ACC112 (cell line): ENCODE measurements at regions not wholly inside any gene's neighbourhood (a gene's known extent, or its start where the extent isn't known, plus 50 kb on each side); places are given as distances from the start of the nearest gene placed in this dataset.

Experiments
- H2AFZ ChIP-seq: fragments of 200-600 bp; sonication (generic); one replicate; pipeline ENCODE4 v1.6.0; 2017; ENCODE audit warnings: antibody characterized with exemption, low read length; ENCODE audit not compliant: unreplicated experiment
- H3K27ac ChIP-seq: fragments of 200-600 bp; sonication (generic); 2 replicates; pipeline ENCODE4 v1.5.1; 2014; ENCODE audit warnings: low read depth, mild to moderate bottlenecking, antibody characterized with exemption, low read length, moderate library complexity
- H3K27me3 ChIP-seq: fragments of 200-600 bp; sonication (generic); 2 replicates; pipeline ENCODE4 v1.6.1; 2014; ENCODE audit warnings: mild to moderate bottlenecking, antibody characterized with exemption, low read length, moderate library complexity, mixed read lengths; ENCODE audit not compliant: insufficient read depth
- H3K36me3 ChIP-seq: fragments of 200-600 bp; sonication (generic); 2 replicates; pipeline ENCODE4 v1.6.1; 2016; ENCODE audit warnings: mild to moderate bottlenecking, antibody characterized with exemption, low read length, moderate library complexity, mixed read lengths; ENCODE audit not compliant: insufficient read depth
- H3K4me1 ChIP-seq: fragments of 200-600 bp; sonication (generic); one replicate; pipeline ENCODE4 v1.6.1; 2016; ENCODE audit warnings: low read length, mixed read lengths; ENCODE audit not compliant: insufficient read depth, unreplicated experiment, control insufficient read depth
- H3K4me3 ChIP-seq: fragments of 200-600 bp; sonication (generic); 2 replicates; pipeline ENCODE4 v1.5.1; 2014; ENCODE audit warnings: mild to moderate bottlenecking, low read depth, low read length
- H3K79me2 ChIP-seq: fragments of 200-600 bp; sonication (generic); one replicate; pipeline ENCODE4 v1.6.0; 2016; ENCODE audit warnings: low read length; ENCODE audit not compliant: control insufficient read depth, unreplicated experiment, insufficient read depth

GRCh38 chr1:219542828-219543518 is 69.9 kb downstream of the ZC3H11B start:
- Histone ChIP-seq H2AFZ (no peak overlapping the region), H3K36me3 (no peaks in the 10 kb centered on the region), H3K4me3 (no peak overlapping the region), H3K27ac (no peak overlapping the region), H3K4me1 (no peaks in the 10 kb centered on the region), H3K27me3 (no peaks in the 10 kb centered on the region), H3K79me2 (no peaks in the 10 kb centered on the region)

- H3K79me2 ChIP-seq = no peaks in the 10 kb centered on the region
- H3K27ac ChIP-seq = no peak overlapping the region
- H3K36me3 ChIP-seq = no peaks in the 10 kb centered on the region
- no peaks in the 10 kb centered on the region for H3K27me3 ChIP-seq
- H3K4me1 ChIP-seq = no peaks in the 10 kb centered on the region
- H2AFZ ChIP-seq = no peak overlapping the region
- no peak overlapping the region for H3K4me3 ChIP-seq
These were observed 71.0 kb downstream of the ZC3H11B start for GRCh38 chr1:219541946-219542345.

GRCh38 chr1:219539645-219540254 is 73.2 kb downstream of the ZC3H11B start:
- Histone ChIP-seq H2AFZ (no peak overlapping the region), H3K27me3 (no peaks in the 10 kb centered on the region; the same call in 1 of the 2 replicates), H3K36me3 (no peaks in the 10 kb centered on the region), H3K79me2 (no peaks in the 10 kb centered on the region), H3K4me3 (no peak overlapping the region), H3K27ac (no peak overlapping the region), H3K4me1 (no peaks in the 10 kb centered on the region)

GRCh38 chr1:219538886-219539285 is 74.0 kb downstream of the ZC3H11B start:
- Histone ChIP-seq H3K4me1 (no peaks in the 10 kb centered on the region), H3K4me3 (no peak overlapping the region), H3K27me3 (no peaks in the 10 kb centered on the region; the same call in 1 of the 2 replicates), H3K27ac (no peak overlapping the region), H3K36me3 (no peaks in the 10 kb centered on the region), H2AFZ (no peak overlapping the region), H3K79me2 (no peaks in the 10 kb centered on the region)

- Histone ChIP-seq H2AFZ (no peak overlapping the region), H3K27me3 (no peaks in the 10 kb centered on the region; the same call in 1 of the 2 replicates), H3K4me3 (no peak overlapping the region), H3K79me2 (no peaks in the 10 kb centered on the region), H3K27ac (no peak overlapping the region), H3K36me3 (no peaks in the 10 kb centered on the region), H3K4me1 (peaks cover 3% of the 10 kb centered on the region)
These were observed 75.7 kb downstream of the ZC3H11B start for GRCh38 chr1:219537223-219537631.

- Histone ChIP-seq H3K27ac (no peak overlapping the region), H3K4me3 (no peak overlapping the region), H2AFZ (no peak overlapping the region), H3K27me3 (no peaks in the 10 kb centered on the region; the same call in 1 of the 2 replicates), H3K4me1 (peaks cover 3% of the 10 kb centered on the region), H3K79me2 (no peaks in the 10 kb centered on the region), H3K36me3 (no peaks in the 10 kb centered on the region)
These were observed 76.9 kb downstream of the ZC3H11B start for GRCh38 chr1:219536038-219536437.

GRCh38 chr1:219534991-219535390 is 77.9 kb downstream of the ZC3H11B start:
- Histone ChIP-seq H3K27me3 (no peaks in the 10 kb centered on the region; the same call in 1 of the 2 replicates), H3K36me3 (no peaks in the 10 kb centered on the region), H3K4me1 (peaks cover 3% of the 10 kb centered on the region), H2AFZ (no peak overlapping the region), H3K4me3 (no peak overlapping the region), H3K79me2 (no peaks in the 10 kb centered on the region), H3K27ac (no peak overlapping the region)

GRCh38 chr1:219533280-219533679 is 79.6 kb downstream of the ZC3H11B start:
- Histone ChIP-seq H3K79me2 (no peaks in the 10 kb centered on the region), H3K36me3 (no peaks in the 10 kb centered on the region), H3K27me3 (no peaks in the 10 kb centered on the region; the same call in 1 of the 2 replicates), H3K4me1 (peaks cover 3% of the 10 kb centered on the region), H3K4me3 (no peak overlapping the region), H3K27ac (no peak overlapping the region), H2AFZ (no peak overlapping the region)

- Histone ChIP-seq H2AFZ (no peak overlapping the region), H3K79me2 (no peaks in the 10 kb centered on the region), H3K27ac (no peak overlapping the region), H3K4me1 (peaks cover 3% of the 10 kb centered on the region), H3K27me3 (no peaks in the 10 kb centered on the region), H3K36me3 (no peaks in the 10 kb centered on the region), H3K4me3 (no peak overlapping the region)
These were observed 83.8 kb downstream of the ZC3H11B start for GRCh38 chr1:219529116-219529515.

- Histone ChIP-seq H3K79me2 (no peaks in the 10 kb centered on the region), H2AFZ (no peak overlapping the region), H3K27me3 (no peaks in the 10 kb centered on the region), H3K4me1 (peaks cover 1% of the 10 kb centered on the region), H3K4me3 (no peak overlapping the region), H3K27ac (no peak overlapping the region), H3K36me3 (no peaks in the 10 kb centered on the region)
These were observed 84.3 kb downstream of the ZC3H11B start for GRCh38 chr1:219528633-219529032.

- Histone ChIP-seq H3K27me3 (no peaks in the 10 kb centered on the region), H3K4me1 (no peaks in the 10 kb centered on the region), H3K36me3 (no peaks in the 10 kb centered on the region), H2AFZ (no peak overlapping the region), H3K27ac (no peak overlapping the region), H3K79me2 (no peaks in the 10 kb centered on the region), H3K4me3 (no peak overlapping the region)
These were observed 84.9 kb downstream of the ZC3H11B start for GRCh38 chr1:219527994-219528393.
